ENCODE measurements at regions not wholly inside any gene's neighbourhood (a gene's known extent, or its start where the extent isn't known, plus 50 kb on each side); places are given as distances from the start of the nearest gene placed in this dataset.

- no peak for TF ChIP-seq CTCF (conservative IDR thresholded peaks at IDR 0.05; ENCODE audit: low read length)
- no peak for TF ChIP-seq EZH2phosphoT487 (IDR thresholded peaks at IDR 0.05; ENCODE audit: borderline replicate concordance)
Observed at GRCh38 chrX:120819126-120819525, 56.5 kb downstream of the CT47B1 start.

Data from Loucy (cell line).